Esophagus squamous epithelium (tissue), 5 donors: ENCODE measurements at regions not wholly inside any gene's neighbourhood (a gene's known extent, or its start where the extent isn't known, plus 50 kb on each side); places are given as distances from the start of the nearest gene placed in this dataset.

Source experiments
- DNase-seq: peaks from one replicate; lab custom pipeline; 2025; lab: John Stamatoyannopoulos, UW
- H3K27ac ChIP-seq, 4 donors: fragments of 200-600 bp; sonication (generic); one replicate each; pipeline ENCODE4 v1.5.1; 2016 to 2019; ENCODE audit warnings: mild to moderate bottlenecking in 1 of 4
- H3K27me3 ChIP-seq, 4 donors: fragments of 200-600 bp; sonication (generic); 1 replicate in 3 of 4; 2 replicates in 1 of 4; pipeline versions ENCODE4 v1.5.1 to v1.6.0; 2017 to 2021; ENCODE audit warnings: antibody characterized with exemption in 1 of 4
- H3K36me3 ChIP-seq, 3 donors: fragments of 200-600 bp; sonication (generic); one replicate each; pipeline ENCODE4 v1.5.1; 2016 to 2019
- H3K4me1 ChIP-seq, 3 donors: fragments of 200-600 bp; sonication (generic); one replicate each; pipeline ENCODE4 v1.5.1; 2017 to 2019
- H3K4me3 ChIP-seq, 4 donors: fragments of 200-600 bp; sonication (generic); 1 replicate in 3 of 4; 2 replicates in 1 of 4; pipeline ENCODE4 v1.5.1; 2016 to 2019; ENCODE audit warnings: mild to moderate bottlenecking in 2 of 4, moderate library complexity in 1 of 4
- H3K9me3 ChIP-seq, 3 donors: fragments of 200-600 bp; sonication (generic); one replicate each; pipeline ENCODE4 v1.5.1; 2016 to 2019
- POLR2A ChIP-seq, 4 donors: fragments of 450-650 bp; IDR thresholded peaks; one replicate each; pipeline ENCODE4 v1.6.1; 2017; ENCODE audit warnings: antibody characterized with exemption in 4 of 4, mild to moderate bottlenecking in 4 of 4, moderate library complexity in 3 of 4
- WGBS, 2 donors: methylation state at CpG; one replicate each; pipeline ENCODE4 v1.1.5; 2018; 5-methylcytosine and 5-hydroxymethylcytosine counted together
- intact Hi-C: fragments of 100-400 bp; cut with DNase I; formaldehyde crosslinking; loops from one replicate; pipeline ENCODE4 v1.15.0; 2022
- TF ChIP-seq, protein P1 (sequence below), 6 experiments: fragments of 450-650 bp in 4 of 6; fragments of 200-600 bp in 2 of 6; sonication (generic) in 2 of 6; IDR thresholded peaks; one replicate each; pipeline ENCODE4 v1.5.1; 2016 to 2019; ENCODE audit warnings: antibody characterized with exemption in 6 of 6, mild to moderate bottlenecking in 4 of 6, moderate library complexity in 4 of 6
- donor health status: DM: yes; HTN: yes; CAD: no.

DNA sequence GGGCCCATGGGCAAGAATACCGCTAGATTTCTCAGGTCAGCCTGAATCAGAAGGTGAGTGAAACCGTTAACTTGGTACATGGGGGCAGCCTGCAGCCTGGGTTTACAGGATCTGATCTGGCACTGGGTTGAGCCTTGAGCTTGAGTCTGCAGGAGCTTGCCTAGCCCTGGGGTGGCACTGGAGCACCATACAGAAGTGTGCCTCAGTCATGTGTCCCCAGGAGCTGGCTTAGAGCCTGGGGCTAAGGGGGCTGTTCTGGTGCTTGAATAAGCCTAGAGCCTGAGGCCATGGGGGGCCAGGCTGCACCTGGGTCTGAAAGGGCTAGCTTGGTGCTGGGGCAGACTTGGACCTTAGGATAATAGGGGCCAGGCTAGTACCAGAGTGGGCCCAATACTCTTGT is 457.2 kb upstream of the PBX1 start:
- intact Hi-C loops, result no loop called here
- TF ChIP-seq, protein P1, sequence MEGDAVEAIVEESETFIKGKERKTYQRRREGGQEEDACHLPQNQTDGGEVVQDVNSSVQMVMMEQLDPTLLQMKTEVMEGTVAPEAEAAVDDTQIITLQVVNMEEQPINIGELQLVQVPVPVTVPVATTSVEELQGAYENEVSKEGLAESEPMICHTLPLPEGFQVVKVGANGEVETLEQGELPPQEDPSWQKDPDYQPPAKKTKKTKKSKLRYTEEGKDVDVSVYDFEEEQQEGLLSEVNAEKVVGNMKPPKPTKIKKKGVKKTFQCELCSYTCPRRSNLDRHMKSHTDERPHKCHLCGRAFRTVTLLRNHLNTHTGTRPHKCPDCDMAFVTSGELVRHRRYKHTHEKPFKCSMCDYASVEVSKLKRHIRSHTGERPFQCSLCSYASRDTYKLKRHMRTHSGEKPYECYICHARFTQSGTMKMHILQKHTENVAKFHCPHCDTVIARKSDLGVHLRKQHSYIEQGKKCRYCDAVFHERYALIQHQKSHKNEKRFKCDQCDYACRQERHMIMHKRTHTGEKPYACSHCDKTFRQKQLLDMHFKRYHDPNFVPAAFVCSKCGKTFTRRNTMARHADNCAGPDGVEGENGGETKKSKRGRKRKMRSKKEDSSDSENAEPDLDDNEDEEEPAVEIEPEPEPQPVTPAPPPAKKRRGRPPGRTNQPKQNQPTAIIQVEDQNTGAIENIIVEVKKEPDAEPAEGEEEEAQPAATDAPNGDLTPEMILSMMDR (IDR thresholded peaks at IDR 0.05), result no peak
- no peak for TF ChIP-seq POLR2A (IDR thresholded peaks at IDR 0.05)
- WGBS, 2 donors, result 100% methylated on average over 1 of the region's 2 CpGs; no CpG with 5 or more reads in 1 of the 2 donors
- Histone ChIP-seq H3K9me3 (no peaks in the 10 kb centered on the region), H3K4me1 (no peaks in the 10 kb centered on the region), H3K36me3 (no peaks in the 10 kb centered on the region), H3K27me3 (no peaks in the 10 kb centered on the region), H3K4me3 (no peak overlapping the region), H3K27ac (no peak overlapping the region)
- DNase-seq, result no peak

DNA sequence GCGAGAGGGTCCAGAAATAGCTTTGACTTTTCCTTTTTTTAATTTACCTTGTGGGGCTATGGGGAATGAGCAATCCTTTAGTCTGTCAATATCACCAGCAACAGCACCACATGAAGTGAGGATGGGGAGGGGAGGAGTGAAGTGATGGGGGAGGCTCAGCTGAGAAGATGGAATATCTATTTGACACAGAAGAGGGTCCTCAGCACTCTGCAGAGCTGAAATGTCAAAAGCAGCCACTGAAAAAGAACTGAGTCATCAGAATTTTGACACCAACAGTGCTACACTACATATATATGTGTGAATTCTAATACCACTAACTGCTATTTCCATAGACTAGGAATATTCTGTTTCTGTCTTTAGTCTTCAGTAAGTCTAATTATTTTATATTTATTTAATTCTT is 427.0 kb upstream of the PBX1 start:
- intact Hi-C loops, result no loop called here
- Histone ChIP-seq H3K4me3 (no peak overlapping the region), H3K27ac (no peak overlapping the region), H3K27me3 (no peaks in the 10 kb centered on the region), H3K36me3 (no peaks in the 10 kb centered on the region), H3K4me1 (no peaks in the 10 kb centered on the region), H3K9me3 (no peaks in the 10 kb centered on the region)
- TF ChIP-seq POLR2A (IDR thresholded peaks at IDR 0.05), result no peak
- TF ChIP-seq, protein P1 (IDR thresholded peaks at IDR 0.05), result no peak
- WGBS, 2 donors, result 71 to 83% methylated on average over 1 of the region's 1 CpG
- no peak for DNase-seq

DNA sequence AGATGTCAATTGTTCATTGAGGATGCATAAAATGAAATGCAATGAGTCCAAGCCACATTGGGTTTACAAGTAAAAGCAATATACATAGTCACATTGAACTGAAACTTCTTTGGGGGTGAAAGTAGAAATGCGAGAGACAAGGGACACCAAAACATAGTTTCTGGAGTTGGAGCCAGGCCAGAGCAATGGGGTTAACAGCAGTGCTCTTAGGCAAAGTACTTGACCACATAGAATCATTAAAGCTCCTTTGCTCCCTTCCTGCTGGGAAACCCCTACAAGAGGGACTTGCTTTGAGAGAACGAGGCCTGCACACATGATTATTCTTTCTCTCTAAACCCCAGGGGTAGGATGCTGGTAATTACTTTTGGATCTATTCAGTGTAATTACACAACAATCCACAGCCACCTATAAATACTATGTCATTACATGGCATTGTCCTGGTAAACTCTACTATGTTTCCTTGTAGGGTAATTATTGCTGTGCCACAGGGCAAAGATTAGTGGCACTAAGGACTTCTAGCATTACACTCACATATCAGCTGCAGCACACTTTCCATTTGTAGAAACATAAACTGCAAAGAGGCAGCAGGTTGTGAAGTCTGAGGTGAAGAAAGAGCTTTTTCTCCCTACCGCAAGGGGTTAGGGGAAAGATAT is 421.6 kb upstream of the PBX1 start:
- WGBS, 2 donors, result 87 to 91% methylated on average over 3 of the region's 3 CpGs
- no peaks in the 10 kb centered on the region for H3K4me1 ChIP-seq

DNA sequence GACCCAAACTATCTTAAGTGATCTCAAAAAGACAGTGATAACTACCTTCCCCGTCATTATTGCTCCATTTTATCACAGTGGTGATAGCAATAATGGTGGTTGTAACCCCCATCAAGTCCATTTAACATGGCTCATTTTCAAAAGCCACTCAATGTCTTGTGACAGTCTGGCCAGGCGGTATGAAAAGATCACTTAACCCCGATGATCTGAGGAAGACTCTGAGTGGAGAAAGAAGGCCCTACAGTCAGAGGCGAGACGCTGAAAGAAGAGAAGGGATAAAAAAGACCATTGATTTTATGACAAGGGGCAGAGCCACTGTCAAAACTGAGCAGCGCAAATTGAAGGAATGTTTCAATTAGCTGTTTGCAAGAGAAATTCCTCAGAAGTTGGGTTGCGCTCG is 417.2 kb upstream of the PBX1 start:
- Histone ChIP-seq H3K27me3 (no peaks in the 10 kb centered on the region), H3K9me3 (no peaks in the 10 kb centered on the region), H3K36me3 (no peaks in the 10 kb centered on the region), H3K4me1 (no peaks in the 10 kb centered on the region), H3K4me3 (no peak overlapping the region), H3K27ac (no peak overlapping the region)
- WGBS, 2 donors, result 68 to 79% methylated on average over 7 of the region's 8 CpGs
- no peak for DNase-seq
- TF ChIP-seq POLR2A (IDR thresholded peaks at IDR 0.05), result no peak
- TF ChIP-seq, protein P1 (IDR thresholded peaks at IDR 0.05), result no peak
- intact Hi-C loops, result no loop called here

More for the DNA sequence above, 421.6 kb upstream of the PBX1 start:
- Histone ChIP-seq H3K9me3 (no peaks in the 10 kb centered on the region), H3K27ac (no peak overlapping the region), H3K27me3 (no peaks in the 10 kb centered on the region), H3K36me3 (no peaks in the 10 kb centered on the region), H3K4me3 (no peak overlapping the region)
- no peak for TF ChIP-seq POLR2A (IDR thresholded peaks at IDR 0.05)
- TF ChIP-seq, protein P1 (IDR thresholded peaks at IDR 0.05), result no peak
- DNase-seq, result no peak
- intact Hi-C loops, result no loop called here

DNA sequence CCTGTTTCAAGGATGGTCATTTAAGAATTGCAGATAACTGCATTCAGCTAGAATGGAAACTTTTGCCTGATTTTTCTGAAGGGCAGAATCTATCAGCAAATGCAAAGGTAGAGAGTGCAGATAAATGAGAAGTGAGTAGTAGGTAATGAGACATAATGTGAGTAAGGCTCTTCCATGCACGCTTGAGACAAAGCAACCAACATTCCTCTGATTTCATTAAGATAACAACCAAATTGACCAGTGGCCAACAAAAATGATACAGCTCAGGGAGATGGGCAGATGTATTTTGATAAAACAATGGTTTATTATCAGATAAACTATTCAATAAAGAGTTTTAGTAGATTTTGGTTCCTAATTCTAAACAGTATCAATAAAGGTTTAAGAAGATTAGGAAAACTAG is 404.4 kb upstream of the PBX1 start:
- H3K4me3 ChIP-seq, result no peak overlapping the region
- intact Hi-C loops, result no loop called here
- 50 to 64% methylated on average over 1 of the region's 1 CpG for WGBS, 2 donors
- H3K4me1 ChIP-seq, result no peaks in the 10 kb centered on the region
- no peak for DNase-seq
- no peaks in the 10 kb centered on the region for H3K27me3 ChIP-seq
- H3K9me3 ChIP-seq, result no peaks in the 10 kb centered on the region
- H3K36me3 ChIP-seq, result no peaks in the 10 kb centered on the region
- TF ChIP-seq, protein P1 (IDR thresholded peaks at IDR 0.05), result no peak
- no peak for TF ChIP-seq POLR2A (IDR thresholded peaks at IDR 0.05)
- H3K27ac ChIP-seq, result no peak overlapping the region
